NAMALWA (cell line): ENCODE measurements at regions not wholly inside any gene's neighbourhood (a gene's known extent, or its start where the extent isn't known, plus 50 kb on each side); places are given as distances from the start of the nearest gene placed in this dataset.

Experiments
- DNase-seq: peaks from one replicate; pipeline ENCODE4 v3.0.0-alpha.2; 2015; ENCODE audit warnings: low spot score

- no peak for DNase-seq
Measured at GRCh38 chr15:46251903-46252302, 617.1 kb downstream of the SQOR start.

- DNase-seq: no peak
Measured at GRCh38 chr15:46258056-46258455, 623.2 kb downstream of the SQOR start.

GRCh38 chr15:46260937-46261336, 626.1 kb downstream of the SQOR start:
- no peak for DNase-seq

GRCh38 chr15:46265664-46266347, 631.0 kb downstream of the SQOR start:
- no peak for DNase-seq

- DNase-seq: no peak
Measured at GRCh38 chr15:46266661-46267060, 631.8 kb downstream of the SQOR start.

- DNase-seq: no peak
Measured at GRCh38 chr15:46270481-46271147, 635.8 kb downstream of the SQOR start.

- DNase-seq: no peak
Measured at GRCh38 chr15:46275701-46276100, 640.9 kb downstream of the SQOR start.

- no peak for DNase-seq
Measured at GRCh38 chr15:46277451-46277850, 642.6 kb downstream of the SQOR start.

GRCh38 chr15:46278062-46278461, 643.2 kb downstream of the SQOR start:
- no peak for DNase-seq

- DNase-seq: no peak
Measured at GRCh38 chr15:46278486-46279090, 643.8 kb downstream of the SQOR start.

GRCh38 chr15:46280762-46281542, 646.1 kb downstream of the SQOR start:
- peak; percentile 31 for DNase-seq

- DNase-seq: no peak
Measured at GRCh38 chr15:46293550-46293949, 658.7 kb downstream of the SQOR start.

GRCh38 chr15:46296002-46296401, 661.2 kb downstream of the SQOR start:
- no peak for DNase-seq

GRCh38 chr15:46296797-46297196, 662.0 kb downstream of the SQOR start:
- no peak for DNase-seq

GRCh38 chr15:46297766-46298165, 662.9 kb downstream of the SQOR start:
- peak; percentile 42 for DNase-seq

GRCh38 chr15:46300716-46301115, 665.9 kb downstream of the SQOR start:
- no peak for DNase-seq

- DNase-seq: no peak
Measured at GRCh38 chr15:46301291-46301690, 666.5 kb downstream of the SQOR start.

- no peak for DNase-seq
Measured at GRCh38 chr15:46301826-46302225, 667.0 kb downstream of the SQOR start.

- peak; percentile 58 for DNase-seq
Measured at GRCh38 chr15:46304321-46304720, 669.5 kb downstream of the SQOR start.

GRCh38 chr15:46307746-46308145, 672.9 kb downstream of the SQOR start:
- no peak for DNase-seq

GRCh38 chr15:46309914-46310313, 675.1 kb downstream of the SQOR start:
- peak; percentile 13 for DNase-seq

- DNase-seq: peak; percentile 82
Measured at GRCh38 chr15:46312133-46312740, 677.4 kb downstream of the SQOR start.
